Peyer's patch (tissue), 4 donors: ENCODE measurements at regions not wholly inside any gene's neighbourhood (a gene's known extent, or its start where the extent isn't known, plus 50 kb on each side); places are given as distances from the start of the nearest gene placed in this dataset.
"Not testable (repeated sequence)": the region's sequence is repeated elsewhere in the genome, so short reads cannot be mapped to it uniquely, and the experiment has no call there.

ENCODE experiments used
- DNase-seq, 3 donors: peaks; one replicate each; pipeline ENCODE4 v3.0.0-alpha.2; 2017 to 2019
- H3K27ac ChIP-seq, 4 donors: fragments of 200-600 bp; sonication (generic); one replicate each; pipeline ENCODE4 v1.5.1; 2016 to 2019
- H3K27me3 ChIP-seq, 2 donors: fragments of 200-600 bp; sonication (generic); one replicate each; pipeline ENCODE4 v1.5.1; 2019
- H3K36me3 ChIP-seq, 3 donors: fragments of 200-600 bp; sonication (generic); one replicate each; pipeline ENCODE4 v1.5.1; 2016 to 2019
- H3K4me1 ChIP-seq, 4 donors: fragments of 200-600 bp; sonication (generic); one replicate each; pipeline ENCODE4 v1.5.1; 2016 to 2019
- H3K4me3 ChIP-seq, 4 donors: fragments of 200-600 bp; sonication (generic); 1 replicate in 3 of 4; 2 replicates in 1 of 4; pipeline ENCODE4 v1.5.1; 2016 to 2019; ENCODE audit warnings: mild to moderate bottlenecking in 1 of 4
- H3K9me3 ChIP-seq, 4 donors: fragments of 200-600 bp; sonication (generic); one replicate each; pipeline ENCODE4 v1.5.1; 2016 to 2019; ENCODE audit warnings: mild to moderate bottlenecking in 1 of 4
- CTCF ChIP-seq, 6 experiments: fragments of 450-650 bp in 4 of 6; fragments of 200-600 bp in 2 of 6; sonication (generic) in 1 of 6; IDR thresholded peaks; one replicate each; pipeline ENCODE4 v1.5.1; 2017 to 2019; ENCODE audit warnings: antibody characterized with exemption in 6 of 6, mild to moderate bottlenecking in 3 of 6, moderate library complexity in 1 of 6
- POLR2A ChIP-seq, 2 donors: fragments of 450-650 bp; IDR thresholded peaks; one replicate each; pipeline ENCODE4 v1.5.1; 2017; ENCODE audit warnings: antibody characterized with exemption in 2 of 2, mild to moderate bottlenecking in 2 of 2, moderate library complexity in 2 of 2

GRCh38 chr4:138344054-138344453 is 101.9 kb upstream of the SLC7A11 start:
- H3K27me3 ChIP-seq: no peaks in the 10 kb centered on the region
- no peaks in the 10 kb centered on the region for H3K9me3 ChIP-seq
- no peaks in the 10 kb centered on the region for H3K4me1 ChIP-seq
- no peaks in the 10 kb centered on the region for H3K36me3 ChIP-seq
- TF ChIP-seq POLR2A (IDR thresholded peaks at IDR 0.05) (no peak), CTCF (IDR thresholded peaks at IDR 0.05) (no peak)
- H3K27ac ChIP-seq: no peak overlapping the region
- H3K4me3 ChIP-seq: no peak overlapping the region
- DNase-seq: no peak

GRCh38 chr4:138341739-138342415 is 99.7 kb upstream of the SLC7A11 start:
- Histone ChIP-seq H3K27ac (no peak overlapping the region), H3K4me1 (no peaks in the 10 kb centered on the region), H3K4me3 (no peak overlapping the region), H3K36me3 (no peaks in the 10 kb centered on the region), H3K9me3 (no peaks in the 10 kb centered on the region), H3K27me3 (no peaks in the 10 kb centered on the region)
- TF ChIP-seq CTCF (IDR thresholded peaks at IDR 0.05) (no peak), POLR2A (IDR thresholded peaks at IDR 0.05) (no peak)
- no peak for DNase-seq

- no peaks in the 10 kb centered on the region for H3K36me3 ChIP-seq
- H3K4me3 ChIP-seq: no peak overlapping the region
- no peak overlapping the region for H3K27ac ChIP-seq
- DNase-seq: no peak
- H3K4me1 ChIP-seq: no peaks in the 10 kb centered on the region
- no peaks in the 10 kb centered on the region for H3K9me3 ChIP-seq
- no peaks in the 10 kb centered on the region for H3K27me3 ChIP-seq
- TF ChIP-seq POLR2A (IDR thresholded peaks at IDR 0.05) (no peak), CTCF (IDR thresholded peaks at IDR 0.05) (no peak)
Observed at GRCh38 chr4:138338840-138339239, 96.7 kb upstream of the SLC7A11 start.

- H3K9me3 ChIP-seq, H3K36me3 ChIP-seq, H3K4me1 ChIP-seq, DNase-seq, H3K27ac ChIP-seq, H3K4me3 ChIP-seq, H3K27me3 ChIP-seq: not testable (repeated sequence)
Observed at GRCh38 chr4:138338222-138338621, 96.1 kb upstream of the SLC7A11 start.

GRCh38 chr4:138334346-138335016 is 92.3 kb upstream of the SLC7A11 start:
- no peaks in the 10 kb centered on the region for H3K36me3 ChIP-seq
- H3K4me3 ChIP-seq: peak overlapping the region in 1 of 4 donors; percentile 29
- no peaks in the 10 kb centered on the region for H3K9me3 ChIP-seq
- peak overlapping the region in 1 of 4 donors; percentile 46 for H3K27ac ChIP-seq
- H3K4me1 ChIP-seq: no peaks in the 10 kb centered on the region
- no peaks in the 10 kb centered on the region for H3K27me3 ChIP-seq
- no peak for DNase-seq
- TF ChIP-seq CTCF (IDR thresholded peaks at IDR 0.05): peak in 2 of 6 experiments; percentile 4 to 10
- no peak for TF ChIP-seq POLR2A (IDR thresholded peaks at IDR 0.05)

- H3K27ac ChIP-seq, DNase-seq, H3K4me3 ChIP-seq, H3K27me3 ChIP-seq, H3K4me1 ChIP-seq, H3K36me3 ChIP-seq, H3K9me3 ChIP-seq: not testable (repeated sequence)
Observed at GRCh38 chr4:138332415-138332814, 90.3 kb upstream of the SLC7A11 start.
